SK-N-SH treated with all-trans-retinoic acid at 6 μM for 48 hours (cell line): ENCODE measurements at regions not wholly inside any gene's neighbourhood (a gene's known extent, or its start where the extent isn't known, plus 50 kb on each side); places are given as distances from the start of the nearest gene placed in this dataset.

Experiments used
- PPARA ChIP-seq: fragments of 250-450 bp; sonication (Bioruptor Pico); IDR thresholded peaks from 2 replicates; pipeline ENCODE4 v1.5.0; 2020; ENCODE audit warnings: mild to moderate bottlenecking, borderline replicate concordance
- RARB ChIP-seq: fragments of 250-450 bp; sonication (Bioruptor Pico); IDR thresholded peaks from 2 replicates; pipeline ENCODE4 v1.8.0; 2021; ENCODE audit warnings: mild to moderate bottlenecking, moderate library complexity
- SNAI2 ChIP-seq: fragments of 250-450 bp; sonication (Bioruptor Pico); IDR thresholded peaks from 2 replicates; pipeline ENCODE4 v1.5.0; 2020; ENCODE audit warnings: mild to moderate bottlenecking, moderate library complexity
- ZC3H10 ChIP-seq: fragments of 250-450 bp; sonication (Bioruptor Pico); IDR thresholded peaks from 2 replicates; pipeline ENCODE4 v1.5.1; 2021; ENCODE audit warnings: mild to moderate bottlenecking, moderate library complexity
- ZFP3 ChIP-seq: fragments of 250-450 bp; sonication (Bioruptor Pico); IDR thresholded peaks from 2 replicates; pipeline ENCODE4 v1.5.0; 2020; ENCODE audit warnings: mild to moderate bottlenecking, moderate library complexity
- ZNF8 ChIP-seq: fragments of 450-650 bp; formaldehyde crosslinking; IDR thresholded peaks from 2 replicates; pipeline ENCODE4 v1.5.0; 2020; ENCODE audit warnings: mild to moderate bottlenecking, moderate library complexity
- TF ChIP-seq, protein P1 (sequence below): fragments of 250-450 bp; sonication (Bioruptor Pico); IDR thresholded peaks from 2 replicates; pipeline ENCODE4 v1.8.0; 2020; ENCODE audit warnings: mild to moderate bottlenecking, moderate library complexity, borderline replicate concordance

DNA sequence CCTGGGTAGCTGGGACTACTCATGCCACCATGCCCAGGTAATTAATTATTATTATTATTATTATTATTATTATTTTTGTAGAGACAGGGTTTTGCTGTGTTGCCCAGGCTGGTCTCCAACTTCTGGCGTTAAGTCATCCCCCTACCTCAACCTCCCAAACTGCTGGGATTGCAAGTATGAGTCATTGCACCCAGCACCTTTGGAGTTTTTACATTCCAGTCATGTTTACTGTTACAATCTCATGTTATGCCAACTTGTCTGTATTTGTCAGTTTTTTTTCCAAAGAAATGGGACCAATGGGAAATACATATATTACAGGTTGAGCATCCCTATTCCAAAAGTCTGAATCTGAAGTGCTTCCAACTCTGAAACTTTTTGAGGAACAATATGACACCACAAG lies 903.8 kb downstream of the SLC4A3 start:
- TF ChIP-seq SNAI2 (CRISPR knock-in tag) (no peak), PPARA (CRISPR knock-in tag) (no peak), RARB (CRISPR knock-in tag) (no peak), ZFP3 (CRISPR knock-in tag) (no peak), ZC3H10 (CRISPR knock-in tag) (no peak), ZNF8 (CRISPR knock-in tag) (no peak)
- TF ChIP-seq, protein P1, sequence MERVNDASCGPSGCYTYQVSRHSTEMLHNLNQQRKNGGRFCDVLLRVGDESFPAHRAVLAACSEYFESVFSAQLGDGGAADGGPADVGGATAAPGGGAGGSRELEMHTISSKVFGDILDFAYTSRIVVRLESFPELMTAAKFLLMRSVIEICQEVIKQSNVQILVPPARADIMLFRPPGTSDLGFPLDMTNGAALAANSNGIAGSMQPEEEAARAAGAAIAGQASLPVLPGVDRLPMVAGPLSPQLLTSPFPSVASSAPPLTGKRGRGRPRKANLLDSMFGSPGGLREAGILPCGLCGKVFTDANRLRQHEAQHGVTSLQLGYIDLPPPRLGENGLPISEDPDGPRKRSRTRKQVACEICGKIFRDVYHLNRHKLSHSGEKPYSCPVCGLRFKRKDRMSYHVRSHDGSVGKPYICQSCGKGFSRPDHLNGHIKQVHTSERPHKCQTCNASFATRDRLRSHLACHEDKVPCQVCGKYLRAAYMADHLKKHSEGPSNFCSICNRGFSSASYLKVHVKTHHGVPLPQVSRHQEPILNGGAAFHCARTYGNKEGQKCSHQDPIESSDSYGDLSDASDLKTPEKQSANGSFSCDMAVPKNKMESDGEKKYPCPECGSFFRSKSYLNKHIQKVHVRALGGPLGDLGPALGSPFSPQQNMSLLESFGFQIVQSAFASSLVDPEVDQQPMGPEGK (CRISPR knock-in tag) = no peak
